Uterus (tissue), 2 donors: ENCODE measurements at regions not wholly inside any gene's neighbourhood (a gene's known extent, or its start where the extent isn't known, plus 50 kb on each side); places are given as distances from the start of the nearest gene placed in this dataset.

ENCODE experiments used
- POLR2A ChIP-seq, 2 donors: fragments of 450-650 bp; IDR thresholded peaks; one replicate each; pipeline ENCODE4 v1.6.1; 2016; ENCODE audit warnings: antibody characterized with exemption in 2 of 2, mild to moderate bottlenecking in 1 of 2, moderate library complexity in 1 of 2
- TF ChIP-seq, protein P1 (sequence below), 4 experiments: fragments of 200-600 bp in 2 of 4; fragments of 450-650 bp in 2 of 4; sonication (generic) in 2 of 4; IDR thresholded peaks; one replicate each; pipeline ENCODE4 v1.5.1; 2016 to 2019; ENCODE audit warnings: antibody characterized with exemption in 4 of 4, mild to moderate bottlenecking in 2 of 4, moderate library complexity in 1 of 4

DNA sequence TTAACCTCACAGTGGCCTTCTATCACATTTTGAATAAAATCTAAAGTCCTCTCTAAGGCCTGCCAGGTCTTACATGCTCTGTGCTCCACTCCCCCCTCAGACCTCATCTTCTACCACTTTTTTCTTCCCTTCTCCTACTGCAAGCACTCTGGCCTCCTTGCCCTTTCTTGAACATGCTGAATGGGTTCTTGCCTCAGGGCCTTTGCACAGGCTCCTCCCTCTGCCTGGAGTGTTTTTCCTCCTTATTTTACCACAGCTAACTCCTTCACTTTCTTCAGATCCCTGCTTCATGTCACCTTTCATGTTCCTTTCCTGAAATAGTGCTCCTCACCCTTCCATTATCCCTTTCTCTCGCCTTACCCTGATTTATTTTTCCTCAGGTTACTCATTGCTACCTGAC lies 97.9 kb upstream of the FOXP4 start:
- TF ChIP-seq, protein P1, sequence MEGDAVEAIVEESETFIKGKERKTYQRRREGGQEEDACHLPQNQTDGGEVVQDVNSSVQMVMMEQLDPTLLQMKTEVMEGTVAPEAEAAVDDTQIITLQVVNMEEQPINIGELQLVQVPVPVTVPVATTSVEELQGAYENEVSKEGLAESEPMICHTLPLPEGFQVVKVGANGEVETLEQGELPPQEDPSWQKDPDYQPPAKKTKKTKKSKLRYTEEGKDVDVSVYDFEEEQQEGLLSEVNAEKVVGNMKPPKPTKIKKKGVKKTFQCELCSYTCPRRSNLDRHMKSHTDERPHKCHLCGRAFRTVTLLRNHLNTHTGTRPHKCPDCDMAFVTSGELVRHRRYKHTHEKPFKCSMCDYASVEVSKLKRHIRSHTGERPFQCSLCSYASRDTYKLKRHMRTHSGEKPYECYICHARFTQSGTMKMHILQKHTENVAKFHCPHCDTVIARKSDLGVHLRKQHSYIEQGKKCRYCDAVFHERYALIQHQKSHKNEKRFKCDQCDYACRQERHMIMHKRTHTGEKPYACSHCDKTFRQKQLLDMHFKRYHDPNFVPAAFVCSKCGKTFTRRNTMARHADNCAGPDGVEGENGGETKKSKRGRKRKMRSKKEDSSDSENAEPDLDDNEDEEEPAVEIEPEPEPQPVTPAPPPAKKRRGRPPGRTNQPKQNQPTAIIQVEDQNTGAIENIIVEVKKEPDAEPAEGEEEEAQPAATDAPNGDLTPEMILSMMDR (IDR thresholded peaks at IDR 0.05) = no peak
- TF ChIP-seq POLR2A (IDR thresholded peaks at IDR 0.05) = no peak
